DMS114 treated with DMSO at 0.1 percent for 48 hours (cell line): ENCODE measurements at regions not wholly inside any gene's neighbourhood (a gene's known extent, or its start where the extent isn't known, plus 50 kb on each side); places are given as distances from the start of the nearest gene placed in this dataset.

Experiments
- DNase-seq: peaks from one replicate; lab custom pipeline; 2025; ENCODE audit not compliant: unreplicated experiment; lab: John Stamatoyannopoulos, UW

DNA sequence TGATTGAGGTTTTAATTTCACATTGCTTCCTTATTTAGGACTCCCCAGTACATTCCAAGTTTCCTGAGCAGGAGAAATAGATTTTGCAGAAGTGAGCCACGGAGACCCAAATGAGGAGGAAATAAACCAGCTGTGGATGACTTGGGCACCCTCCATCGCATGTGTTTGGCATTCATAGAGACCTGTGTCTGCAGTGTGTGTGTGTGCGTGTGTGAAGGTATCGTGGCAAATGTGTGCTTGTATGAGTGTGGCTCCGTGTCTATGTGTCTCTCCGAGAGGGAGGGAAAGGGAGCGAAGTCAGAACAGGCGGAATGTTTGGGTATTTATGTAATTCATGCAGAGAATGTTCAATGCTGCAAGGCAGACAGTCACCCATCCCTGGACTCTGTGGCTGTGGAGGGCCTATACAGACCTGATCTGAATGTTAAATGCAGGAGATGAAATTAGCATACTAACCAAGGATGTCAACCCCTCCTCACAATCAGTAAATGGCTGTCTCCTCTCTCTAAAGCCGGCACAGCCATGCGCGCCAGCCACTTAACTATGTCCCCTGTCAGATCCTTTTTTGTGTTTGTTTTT, 186.0 kb upstream of the ZFHX3 start:
- no peak for DNase-seq

- no peak for DNase-seq
Observed at GRCh38 chr16:73233329-73233765, 185.4 kb upstream of the ZFHX3 start.

DNA sequence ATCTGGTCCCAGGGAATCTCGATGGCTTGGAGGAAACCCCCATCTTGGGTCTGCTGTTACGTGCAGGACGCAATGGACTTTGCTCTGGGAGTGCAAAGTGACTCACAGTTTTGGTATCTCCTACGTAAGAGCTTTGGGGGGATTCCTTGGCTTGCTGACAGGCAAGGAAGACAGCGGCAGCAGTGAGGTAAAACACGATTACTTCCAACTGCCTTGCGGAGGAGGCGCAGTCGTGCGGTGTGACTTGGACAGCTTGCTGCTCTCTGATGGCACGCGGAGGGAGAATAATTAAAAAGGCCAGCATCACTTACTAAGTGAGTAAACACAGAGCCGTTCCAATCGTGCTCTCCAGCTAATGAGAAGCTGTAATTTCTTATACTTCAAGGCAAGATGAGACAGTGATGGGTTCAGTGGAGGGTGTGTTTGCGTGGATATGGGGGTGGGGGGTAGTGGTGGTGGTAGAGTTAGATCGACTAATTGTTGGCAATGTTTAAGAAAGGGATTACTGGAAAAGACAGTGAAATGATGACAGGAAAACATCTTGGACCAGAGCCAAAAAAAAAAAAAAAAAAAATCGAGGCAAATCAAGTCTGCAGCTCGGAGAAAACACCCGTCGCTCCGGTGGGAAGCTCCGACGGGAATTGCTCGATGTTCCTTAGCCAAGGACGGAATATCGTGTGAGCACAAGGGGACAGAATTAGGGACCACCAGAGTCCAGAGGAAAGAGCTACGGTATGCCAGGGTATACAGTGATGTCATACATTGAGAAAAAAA, 184.8 kb upstream of the ZFHX3 start:
- peak; percentile 23 for DNase-seq

DNA sequence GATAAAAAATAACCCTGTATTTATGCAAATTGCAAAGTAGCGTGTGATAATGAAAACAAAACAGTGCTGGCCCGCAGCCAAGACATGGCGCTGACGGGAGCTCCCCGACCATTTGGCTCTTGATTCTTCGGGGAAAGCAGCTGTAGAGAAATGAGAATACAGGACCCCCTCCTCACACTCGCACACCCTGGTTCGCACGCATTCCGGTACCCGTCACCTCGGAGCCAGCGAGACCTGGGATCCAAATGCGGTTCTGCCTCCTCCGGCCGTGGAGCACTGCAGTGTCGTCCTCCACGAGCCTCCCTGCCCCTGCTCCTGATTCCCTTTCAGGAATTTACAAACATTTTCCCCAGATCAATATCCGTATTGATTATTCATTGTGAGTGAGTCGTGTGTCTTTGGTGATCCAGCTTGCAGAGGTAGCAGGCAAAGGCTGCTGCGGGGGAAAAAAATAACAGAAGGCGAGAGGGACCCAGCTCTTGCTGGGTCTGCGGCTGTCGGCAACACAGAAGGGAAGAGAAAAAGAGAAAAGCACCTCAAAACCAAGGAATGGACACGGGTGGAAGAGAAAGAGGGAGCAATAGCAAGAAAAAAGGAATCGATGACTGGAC, 184.1 kb upstream of the ZFHX3 start:
- no peak for DNase-seq

DNA sequence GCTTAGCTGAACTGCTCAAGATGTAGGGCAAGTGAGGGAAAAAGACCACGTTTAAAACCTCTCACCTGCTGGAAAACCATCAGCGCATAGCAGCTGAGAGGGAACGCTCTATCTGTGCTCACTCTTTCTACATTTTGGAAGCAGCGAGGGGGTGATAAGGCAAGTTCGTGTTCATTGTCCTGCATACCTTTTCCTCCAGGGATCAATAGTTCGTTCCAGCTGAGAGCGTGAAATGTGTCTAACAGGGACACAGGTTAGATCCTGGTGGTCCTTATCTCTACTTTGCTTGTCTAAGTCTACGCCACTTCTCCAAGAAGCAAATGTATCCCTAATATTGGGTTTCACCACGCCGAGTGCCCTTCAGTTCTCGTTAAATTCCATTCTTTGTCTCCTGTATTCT, 183.5 kb upstream of the ZFHX3 start:
- DNase-seq = no peak

GRCh38 chr16:73230651-73231050, 182.7 kb upstream of the ZFHX3 start:
- DNase-seq = no peak

GRCh38 chr16:73228649-73229048, 180.7 kb upstream of the ZFHX3 start:
- DNase-seq = no peak

- no peak for DNase-seq
Observed at GRCh38 chr16:73226675-73227074, 178.7 kb upstream of the ZFHX3 start.

GRCh38 chr16:73225983-73226382, 178.1 kb upstream of the ZFHX3 start:
- DNase-seq = no peak

DNA sequence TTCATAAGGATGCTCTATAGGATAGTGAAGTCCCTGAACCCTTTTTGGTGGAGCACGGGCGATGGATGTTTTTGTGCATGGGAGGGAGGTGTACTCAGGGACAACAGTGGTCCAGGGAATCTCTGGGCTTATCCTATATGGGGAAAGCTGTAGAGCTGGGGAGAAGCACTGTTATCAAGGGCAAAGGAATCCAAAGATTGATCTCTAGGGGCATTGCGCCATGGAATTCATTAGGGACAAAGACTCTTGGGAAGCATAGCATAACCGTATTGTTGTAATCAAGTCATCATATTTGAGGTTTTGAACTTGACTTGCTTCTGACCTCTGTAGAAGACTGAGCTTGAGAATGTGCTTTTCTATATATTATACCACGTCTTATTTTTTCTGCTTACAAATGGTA, 172.9 kb upstream of the ZFHX3 start:
- no peak for DNase-seq

DNA sequence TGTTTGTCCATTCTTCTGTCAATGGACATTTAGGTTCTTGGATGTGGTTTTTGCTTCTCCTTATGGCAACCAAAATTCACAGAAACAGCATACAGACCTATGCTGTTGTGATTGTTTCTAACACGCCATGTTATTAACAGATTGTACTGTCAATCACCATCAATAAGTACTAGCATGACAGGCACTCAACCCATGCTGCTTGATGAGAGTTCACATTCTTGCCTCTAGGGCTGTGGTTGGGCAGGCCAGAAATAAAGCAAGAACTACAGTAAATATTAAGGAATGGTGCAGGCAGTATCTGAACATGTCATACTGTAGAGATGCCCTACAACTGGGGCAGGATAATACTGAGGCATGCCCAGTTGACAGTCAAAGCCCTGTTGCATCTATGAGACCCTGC, 171.2 kb upstream of the ZFHX3 start:
- no peak for DNase-seq

DNA sequence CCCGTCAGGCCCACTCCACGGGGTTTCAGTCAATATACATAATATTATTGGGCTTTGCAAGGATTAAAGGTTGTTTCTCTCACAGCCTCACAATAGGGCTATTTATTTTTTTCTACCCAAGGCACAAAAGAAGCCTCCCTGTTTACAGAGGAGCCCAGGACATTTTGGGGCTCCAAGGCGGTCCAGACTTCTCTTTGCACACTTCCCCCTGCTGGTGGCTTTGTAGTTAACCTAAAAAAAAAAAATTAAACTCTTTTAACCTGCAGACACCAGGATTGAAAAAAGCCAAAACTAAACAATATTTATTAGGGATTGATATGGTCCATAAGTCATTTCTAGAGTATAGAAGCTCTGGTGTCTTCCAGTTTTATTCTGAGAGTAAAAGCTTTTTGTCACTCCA, 169.7 kb upstream of the ZFHX3 start:
- no peak for DNase-seq

DNA sequence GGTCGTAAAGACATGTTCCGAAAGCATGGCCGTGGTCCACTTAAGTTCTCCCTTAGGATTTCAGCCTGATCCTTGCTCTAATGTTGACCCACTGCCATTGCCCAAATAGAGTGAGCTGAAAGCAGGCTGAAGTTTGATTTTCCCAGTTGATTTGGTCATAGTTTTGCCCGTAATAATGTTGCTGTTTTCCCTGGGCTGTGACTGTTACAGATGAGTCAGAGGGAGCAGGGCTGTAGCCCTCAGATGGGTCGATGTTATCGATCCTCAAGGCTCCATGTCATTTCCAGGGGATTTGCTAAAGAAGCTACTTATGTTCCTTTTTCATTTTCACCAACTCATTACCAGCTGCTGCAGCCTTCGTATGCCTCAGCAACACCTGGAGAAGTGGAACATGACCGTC, 169.0 kb upstream of the ZFHX3 start:
- no peak for DNase-seq

DNA sequence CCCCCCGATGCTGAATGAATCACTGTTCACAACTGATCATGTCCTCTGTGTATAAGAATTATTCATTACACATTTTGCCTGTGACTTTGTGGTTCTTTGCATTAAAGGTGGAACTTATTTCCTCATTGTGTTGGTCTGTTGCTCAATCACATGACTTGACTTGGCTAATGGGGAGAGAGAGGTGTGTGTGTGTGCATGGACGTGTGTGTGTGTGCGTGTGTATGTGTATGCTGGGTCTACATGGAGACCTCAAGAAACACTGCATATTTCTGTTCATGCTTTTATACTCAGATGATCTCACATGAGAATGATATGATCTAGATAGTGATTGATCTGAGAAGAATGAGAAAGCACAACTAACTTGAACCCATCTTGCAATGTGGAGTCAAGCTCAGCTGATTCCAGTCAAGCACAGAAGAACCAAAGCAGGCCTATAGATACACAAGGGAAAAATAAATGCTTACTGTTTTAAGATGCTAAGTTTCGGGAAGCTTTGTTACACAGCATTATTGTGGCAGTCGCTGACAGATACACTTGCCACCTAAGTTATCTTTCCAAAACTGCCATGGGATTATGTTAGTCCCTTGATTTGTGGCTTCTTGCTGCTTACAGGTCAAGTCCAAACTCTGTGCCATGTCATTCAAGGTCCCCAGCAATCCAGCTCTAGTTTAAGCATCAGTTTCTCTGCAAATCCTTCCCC, 167.9 kb upstream of the ZFHX3 start:
- no peak for DNase-seq

- no peak for DNase-seq
Observed at GRCh38 chr16:73214825-73215677, 167.1 kb upstream of the ZFHX3 start.

DNA sequence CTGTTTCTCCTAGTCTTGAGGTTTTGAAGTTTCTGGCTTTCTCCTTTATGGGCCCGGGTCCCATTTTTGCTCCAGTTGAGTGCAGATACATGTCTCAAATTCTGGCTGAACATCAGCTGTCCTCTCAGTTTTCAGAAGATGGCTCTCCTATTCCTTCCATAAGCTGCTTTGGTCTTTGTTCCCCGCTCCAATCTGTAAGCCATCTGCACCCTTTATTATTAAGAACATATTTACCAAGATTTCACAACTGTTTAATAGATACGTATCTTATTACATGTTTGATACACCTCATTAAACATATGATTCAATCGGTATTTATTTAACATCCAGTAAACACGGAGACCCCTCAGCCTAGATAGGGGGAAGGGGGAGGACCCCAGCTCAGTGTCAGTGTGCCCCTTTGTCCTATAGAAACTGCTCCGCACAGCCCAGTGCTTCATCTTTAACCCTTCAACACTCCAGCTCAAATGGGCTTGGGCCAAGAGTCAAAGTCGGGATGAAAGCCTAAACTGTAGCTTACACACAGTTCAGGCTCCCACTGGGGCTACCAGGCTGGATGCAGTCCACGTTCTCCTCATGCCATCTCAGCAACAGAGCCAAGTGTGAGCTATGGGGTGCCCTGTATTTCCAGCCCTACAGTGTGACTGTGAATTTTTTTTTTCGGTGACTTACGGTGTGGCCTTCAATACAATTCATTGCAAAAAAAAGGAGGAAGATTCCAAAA, 166.0 kb upstream of the ZFHX3 start:
- DNase-seq = no peak

- DNase-seq = no peak
Observed at GRCh38 chr16:73212431-73212830, 164.5 kb upstream of the ZFHX3 start.

DNA sequence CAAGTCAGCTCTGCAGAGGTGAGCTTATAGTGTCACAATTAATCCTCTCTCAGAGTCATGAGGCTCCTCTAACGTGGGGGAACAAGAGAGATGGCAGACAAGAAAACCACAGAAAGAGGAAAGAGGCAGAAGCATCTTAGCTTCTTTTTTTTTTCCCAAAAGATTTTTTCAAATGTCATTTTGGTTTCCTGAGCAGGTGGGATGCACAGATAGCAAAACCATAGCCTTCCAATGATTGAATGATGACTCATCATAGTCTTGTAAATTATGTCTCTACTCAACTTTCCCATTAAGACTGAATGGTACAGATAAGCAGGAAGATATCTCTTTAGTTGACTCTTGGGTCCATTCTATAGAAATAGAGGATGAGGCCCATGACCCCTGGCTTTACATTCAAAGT, 162.8 kb upstream of the ZFHX3 start:
- no peak for DNase-seq

DNA sequence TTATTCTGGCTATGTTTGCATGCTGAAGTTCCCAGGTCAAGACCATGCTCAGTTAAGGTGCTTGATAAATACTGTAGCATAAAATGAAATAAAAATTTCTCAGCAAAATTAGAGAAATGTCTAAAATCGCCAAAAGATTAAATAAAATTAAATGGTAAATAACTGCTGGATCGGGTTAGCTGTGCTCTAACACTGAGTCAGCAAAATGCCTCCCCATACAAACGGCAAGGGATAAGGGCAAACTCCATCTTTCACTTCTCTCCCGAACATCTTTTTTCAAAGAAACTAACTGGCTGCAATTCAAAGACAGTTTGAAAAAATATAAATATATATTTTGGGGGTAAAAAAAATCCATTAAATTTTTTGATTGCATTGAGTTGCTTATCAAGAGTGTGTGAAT, 162.2 kb upstream of the ZFHX3 start:
- no peak for DNase-seq

- DNase-seq = no peak
Observed at GRCh38 chr16:73209190-73209589, 161.3 kb upstream of the ZFHX3 start.
